LNCaP clone FGC (cell line): ENCODE measurements at regions not wholly inside any gene's neighbourhood (a gene's known extent, or its start where the extent isn't known, plus 50 kb on each side); places are given as distances from the start of the nearest gene placed in this dataset.

Experiments used
- DNase-seq: peaks from one replicate; pipeline ENCODE4 v3.0.0-alpha.2; 2011; ENCODE audit warnings: low read depth
- H3K4me3 ChIP-seq: 2 replicates; pipeline ENCODE4 v1.5.1; 2011; ENCODE audit warnings: mild to moderate bottlenecking, low read depth, low read length, control low read depth
- CTCF ChIP-seq: IDR thresholded peaks from 2 replicates; pipeline ENCODE4 v1.5.1; 2012; ENCODE audit warnings: mild to moderate bottlenecking; ENCODE audit not compliant: control insufficient read depth, insufficient read depth; ENCODE audit errors: extremely low read depth

- no peak for DNase-seq
These were observed 177.2 kb upstream of the NTF3 start for GRCh38 chr12:5254703-5255102.

GRCh38 chr12:5257763-5258495 is 174.0 kb upstream of the NTF3 start:
- DNase-seq, result no peak
- TF ChIP-seq CTCF, result no peak
- H3K4me3 ChIP-seq, result no peak overlapping the region

More at GRCh38 chr12:5254703-5255102, 177.2 kb upstream of the NTF3 start:
- TF ChIP-seq CTCF, result no peak
- no peak overlapping the region for H3K4me3 ChIP-seq

GRCh38 chr12:5258498-5258897 is 173.4 kb upstream of the NTF3 start:
- DNase-seq, result no peak
- no peak overlapping the region for H3K4me3 ChIP-seq
- TF ChIP-seq CTCF, result no peak

- no peak for DNase-seq
- no peak for TF ChIP-seq CTCF
- H3K4me3 ChIP-seq, result no peak overlapping the region
These were observed 173.0 kb upstream of the NTF3 start for GRCh38 chr12:5258926-5259325.

GRCh38 chr12:5259523-5259922 is 172.4 kb upstream of the NTF3 start:
- no peak for DNase-seq
- no peak for TF ChIP-seq CTCF
- H3K4me3 ChIP-seq, result no peak overlapping the region

- no peak for DNase-seq
These were observed 171.8 kb upstream of the NTF3 start for GRCh38 chr12:5260086-5260485.

More at GRCh38 chr12:5260086-5260485, 171.8 kb upstream of the NTF3 start:
- H3K4me3 ChIP-seq, result no peak overlapping the region
- no peak for TF ChIP-seq CTCF
